Mesendoderm (in vitro differentiated cells): ENCODE measurements at regions not wholly inside any gene's neighbourhood (a gene's known extent, or its start where the extent isn't known, plus 50 kb on each side); places are given as distances from the start of the nearest gene placed in this dataset.

Experiments
- DNase-seq: peaks from one replicate; pipeline ENCODE4 v3.0.0; 2013
- H2AK5ac ChIP-seq: 2 replicates; pipeline ENCODE4 v1.6.1; 2013; ENCODE audit warnings: low read length, inconsistent platforms
- H2BK120ac ChIP-seq: 2 replicates; pipeline ENCODE4 v1.6.1; 2013; ENCODE audit warnings: low read depth, mild to moderate bottlenecking, low read length, moderate library complexity, mixed read lengths
- H2BK15ac ChIP-seq: replicated peaks from 2 replicates; pipeline ENCODE4 v1.6.1; 2013; ENCODE audit warnings: low read depth, mild to moderate bottlenecking, moderate library complexity
- H2BK5ac ChIP-seq: 2 replicates; pipeline ENCODE4 v1.6.1; 2013; ENCODE audit warnings: low read length, inconsistent platforms
- H3K18ac ChIP-seq: 2 replicates; pipeline ENCODE4 v1.6.1; 2013; ENCODE audit warnings: mild to moderate bottlenecking, low read length, mixed read lengths
- H3K23ac ChIP-seq: one replicate; pipeline ENCODE4 v1.6.1; 2013; ENCODE audit warnings: low read length
- H3K27ac ChIP-seq: 2 replicates; pipeline ENCODE4 v1.5.1; 2013; ENCODE audit warnings: low read depth, mild to moderate bottlenecking, inconsistent platforms, low read length, moderate library complexity
- H3K27me3 ChIP-seq: 2 replicates; pipeline ENCODE4 v1.6.1; 2013; ENCODE audit warnings: low read length, control low read depth, mild to moderate bottlenecking, inconsistent platforms; ENCODE audit not compliant: insufficient read depth, poor library complexity
- H3K36me3 ChIP-seq: 2 replicates; pipeline ENCODE4 v1.6.1; 2013; ENCODE audit warnings: low read length, inconsistent platforms; ENCODE audit not compliant: control insufficient read depth, insufficient read depth
- H3K4ac ChIP-seq: one replicate; pipeline ENCODE4 v1.6.1; 2013; ENCODE audit warnings: low read depth, mild to moderate bottlenecking, low read length, moderate library complexity
- H3K4me1 ChIP-seq: 2 replicates; pipeline ENCODE4 v1.6.1; 2013; ENCODE audit warnings: low read depth, low read length, inconsistent platforms; ENCODE audit not compliant: control insufficient read depth
- H3K4me2 ChIP-seq: 2 replicates; pipeline ENCODE4 v1.6.1; 2013; ENCODE audit warnings: low read length
- H3K4me3 ChIP-seq: 2 replicates; pipeline ENCODE4 v1.5.1; 2013; ENCODE audit warnings: mild to moderate bottlenecking, low read length
- H3K56ac ChIP-seq: one replicate; pipeline ENCODE4 v1.6.1; 2013; ENCODE audit warnings: low read length
- H3K79me1 ChIP-seq: 2 replicates; pipeline ENCODE4 v1.6.1; 2013; ENCODE audit warnings: low read length, inconsistent platforms
- H3K79me2 ChIP-seq: 2 replicates; pipeline ENCODE4 v1.6.1; 2013; ENCODE audit warnings: mild to moderate bottlenecking, low read length; ENCODE audit not compliant: control insufficient read depth, insufficient read depth
- H3K9ac ChIP-seq: 2 replicates; pipeline ENCODE4 v1.6.1; 2013; ENCODE audit warnings: low read length, inconsistent platforms
- H4K5ac ChIP-seq: one replicate; pipeline ENCODE4 v1.6.1; 2013; ENCODE audit warnings: low read length
- H4K8ac ChIP-seq: one replicate; pipeline ENCODE4 v1.6.1; 2013; ENCODE audit warnings: low read depth, mild to moderate bottlenecking, control low read depth, low read length, moderate library complexity
- WGBS: extraction: QIAGEN DNeasy Blood & Tissue Kit; methylation state at CpG from one replicate; pipeline ENCODE4 v1.1.7; 2013; ENCODE audit warnings: low lambda C conversion rate, missing lambda C conversion rate; ENCODE audit not compliant: insufficient coverage; ENCODE audit errors: extremely low coverage; 5-methylcytosine and 5-hydroxymethylcytosine counted together

DNA sequence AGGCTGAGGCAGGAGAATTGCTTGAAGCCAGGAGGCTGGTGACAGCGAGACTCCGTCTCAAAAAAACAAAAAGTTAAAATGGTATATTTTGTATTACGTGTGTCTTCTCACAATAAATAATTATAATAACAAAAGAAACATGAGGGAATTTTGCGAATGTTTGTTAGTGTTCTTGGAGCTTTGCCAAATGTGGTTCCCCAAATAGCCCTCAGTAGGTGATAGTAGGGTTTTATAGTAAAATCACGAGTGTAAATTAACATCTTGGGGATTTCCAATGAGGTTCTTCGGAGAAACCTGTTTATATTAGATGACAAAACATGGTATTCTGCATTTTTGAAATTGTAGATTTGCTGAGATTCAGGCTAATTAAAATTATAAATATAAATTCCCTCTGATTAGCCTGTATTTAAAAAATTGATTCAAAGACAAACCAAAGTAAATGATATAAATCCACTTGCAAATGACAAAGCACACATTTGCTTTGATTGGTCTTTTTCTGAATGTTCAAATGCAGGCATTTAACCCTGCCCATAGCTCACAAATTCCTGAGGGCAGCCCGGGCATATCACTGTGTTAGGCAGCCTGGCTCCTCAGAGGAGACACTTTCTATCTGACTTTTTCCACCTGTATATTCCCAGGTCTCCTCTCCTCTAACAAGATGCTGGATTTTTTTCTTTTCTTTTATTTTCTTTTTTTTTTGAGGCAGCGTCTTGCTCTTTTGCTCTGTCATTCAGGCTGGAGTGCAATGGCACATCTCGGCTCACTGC lies 50.3 kb upstream of the TSNAX start:
- WGBS, result no CpG with 5 or more reads among the region's 9 CpGs
- Histone ChIP-seq H3K27me3 (no peaks in the 10 kb centered on the region), H3K18ac (no peak overlapping the region), H3K79me2 (no peaks in the 10 kb centered on the region), H3K79me1 (no peaks in the 10 kb centered on the region), H3K4me2 (no peak overlapping the region), H3K27ac (no peak overlapping the region), H2BK120ac (no peak overlapping the region), H3K9ac (no peak overlapping the region), H3K36me3 (no peaks in the 10 kb centered on the region), H4K5ac (no peak overlapping the region), H3K56ac (no peak overlapping the region), H2BK5ac (no peak overlapping the region), H4K8ac (no peak overlapping the region), H2BK15ac (no peak overlapping the region), H3K4me1 (no peaks in the 10 kb centered on the region), H3K4me3 (no peak overlapping the region), H3K4ac (no peak overlapping the region), H2AK5ac (no peak overlapping the region), H3K23ac (no peak overlapping the region)
- DNase-seq, result peak; percentile 3
